Progenitor cell of endocrine pancreas (in vitro differentiated cells): ENCODE measurements at regions not wholly inside any gene's neighbourhood (a gene's known extent, or its start where the extent isn't known, plus 50 kb on each side); places are given as distances from the start of the nearest gene placed in this dataset.
A peak's percentile ranks its signal among the peaks of the same experiment; 100 is the strongest.

Experiments
- DNase-seq: peaks from one replicate; pipeline ENCODE4 v3.0.0; 2021; ENCODE audit warnings: low spot score; ENCODE audit not compliant: unreplicated experiment
- H3K27ac Mint-ChIP-seq: 2 replicates; pipeline ENCODE4 v1.8.0; 2021; ENCODE audit warnings: mild to moderate bottlenecking, moderate library complexity, mixed read lengths
- H3K27me3 Mint-ChIP-seq: 2 replicates; pipeline ENCODE4 v1.8.0; 2021; ENCODE audit warnings: mixed read lengths
- H3K36me3 Mint-ChIP-seq: 2 replicates; pipeline ENCODE4 v1.8.0; 2022; ENCODE audit warnings: mixed read lengths; ENCODE audit not compliant: insufficient read depth
- H3K4me1 Mint-ChIP-seq: 2 replicates; pipeline ENCODE4 v1.8.0; 2021; ENCODE audit warnings: low read depth, mixed read lengths
- H3K4me3 Mint-ChIP-seq: 2 replicates; pipeline ENCODE4 v1.8.0; 2021; ENCODE audit warnings: low read depth, mild to moderate bottlenecking, moderate library complexity, mixed read lengths
- H3K9me3 Mint-ChIP-seq: 2 replicates; pipeline ENCODE4 v1.8.0; 2021; ENCODE audit warnings: low read depth, mixed read lengths
- TF ChIP-seq, protein P1 (sequence below): fragments of 200-600 bp; sonication (generic); IDR thresholded peaks from one replicate; pipeline ENCODE4 v1.5.0; 2021; ENCODE audit warnings: antibody characterized with exemption, mild to moderate bottlenecking; ENCODE audit not compliant: unreplicated experiment

DNA sequence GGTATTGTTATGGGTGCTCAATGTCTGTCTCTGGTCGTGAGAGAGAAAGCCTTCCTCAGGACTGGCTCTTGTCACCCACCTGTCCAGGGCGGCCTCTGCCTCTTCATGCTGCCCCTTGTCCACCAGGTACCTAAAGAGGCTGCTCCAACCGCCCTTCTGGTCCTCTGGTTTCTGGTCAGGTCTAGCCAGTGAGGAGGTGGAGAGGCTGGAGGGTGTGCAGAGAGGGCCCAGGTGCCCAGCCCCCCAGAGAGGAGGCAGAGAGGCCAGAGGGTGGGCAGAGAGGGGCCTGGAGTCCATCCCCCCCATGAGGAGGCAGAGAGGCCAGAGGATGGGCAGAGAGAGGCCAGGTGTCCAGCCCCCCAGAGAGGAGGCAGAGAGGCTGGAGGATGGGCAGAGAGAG, 329.8 kb upstream of the IRX4 start:
- H3K27me3 Mint-ChIP-seq: peaks cover 56% of the 10 kb centered on the region
- no peak overlapping the region for H3K27ac Mint-ChIP-seq

DNA sequence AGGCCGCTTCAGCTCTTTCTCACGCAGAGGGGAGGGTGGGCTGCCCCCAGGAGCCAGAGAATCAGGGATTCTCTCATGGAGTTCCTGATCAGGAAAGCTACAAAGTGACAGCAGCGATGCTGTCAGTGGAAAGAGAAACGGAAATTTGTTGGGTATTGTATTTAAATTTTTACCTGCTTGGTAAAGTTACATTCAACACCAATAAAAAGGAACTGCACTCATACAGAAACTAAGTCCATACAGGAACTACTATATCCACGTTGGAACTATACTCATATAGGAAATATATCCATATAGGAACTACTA, 325.5 kb upstream of the IRX4 start:
- H3K36me3 Mint-ChIP-seq: no peaks in the 10 kb centered on the region
- TF ChIP-seq, protein P1, sequence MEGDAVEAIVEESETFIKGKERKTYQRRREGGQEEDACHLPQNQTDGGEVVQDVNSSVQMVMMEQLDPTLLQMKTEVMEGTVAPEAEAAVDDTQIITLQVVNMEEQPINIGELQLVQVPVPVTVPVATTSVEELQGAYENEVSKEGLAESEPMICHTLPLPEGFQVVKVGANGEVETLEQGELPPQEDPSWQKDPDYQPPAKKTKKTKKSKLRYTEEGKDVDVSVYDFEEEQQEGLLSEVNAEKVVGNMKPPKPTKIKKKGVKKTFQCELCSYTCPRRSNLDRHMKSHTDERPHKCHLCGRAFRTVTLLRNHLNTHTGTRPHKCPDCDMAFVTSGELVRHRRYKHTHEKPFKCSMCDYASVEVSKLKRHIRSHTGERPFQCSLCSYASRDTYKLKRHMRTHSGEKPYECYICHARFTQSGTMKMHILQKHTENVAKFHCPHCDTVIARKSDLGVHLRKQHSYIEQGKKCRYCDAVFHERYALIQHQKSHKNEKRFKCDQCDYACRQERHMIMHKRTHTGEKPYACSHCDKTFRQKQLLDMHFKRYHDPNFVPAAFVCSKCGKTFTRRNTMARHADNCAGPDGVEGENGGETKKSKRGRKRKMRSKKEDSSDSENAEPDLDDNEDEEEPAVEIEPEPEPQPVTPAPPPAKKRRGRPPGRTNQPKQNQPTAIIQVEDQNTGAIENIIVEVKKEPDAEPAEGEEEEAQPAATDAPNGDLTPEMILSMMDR: no peak
- H3K9me3 Mint-ChIP-seq: no peaks in the 10 kb centered on the region
- peaks cover 1% of the 10 kb centered on the region for H3K4me1 Mint-ChIP-seq
- no peak overlapping the region for H3K27ac Mint-ChIP-seq
- no peak for DNase-seq
- H3K4me3 Mint-ChIP-seq: no peak overlapping the region
- H3K27me3 Mint-ChIP-seq: peaks cover 53% of the 10 kb centered on the region

More for the DNA sequence above, 329.8 kb upstream of the IRX4 start:
- Mint-ChIP-seq H3K9me3 (no peaks in the 10 kb centered on the region), H3K36me3 (no peaks in the 10 kb centered on the region), H3K4me3 (no peak overlapping the region), H3K4me1 (no peaks in the 10 kb centered on the region)
- DNase-seq: no peak
- TF ChIP-seq, protein P1: no peak

DNA sequence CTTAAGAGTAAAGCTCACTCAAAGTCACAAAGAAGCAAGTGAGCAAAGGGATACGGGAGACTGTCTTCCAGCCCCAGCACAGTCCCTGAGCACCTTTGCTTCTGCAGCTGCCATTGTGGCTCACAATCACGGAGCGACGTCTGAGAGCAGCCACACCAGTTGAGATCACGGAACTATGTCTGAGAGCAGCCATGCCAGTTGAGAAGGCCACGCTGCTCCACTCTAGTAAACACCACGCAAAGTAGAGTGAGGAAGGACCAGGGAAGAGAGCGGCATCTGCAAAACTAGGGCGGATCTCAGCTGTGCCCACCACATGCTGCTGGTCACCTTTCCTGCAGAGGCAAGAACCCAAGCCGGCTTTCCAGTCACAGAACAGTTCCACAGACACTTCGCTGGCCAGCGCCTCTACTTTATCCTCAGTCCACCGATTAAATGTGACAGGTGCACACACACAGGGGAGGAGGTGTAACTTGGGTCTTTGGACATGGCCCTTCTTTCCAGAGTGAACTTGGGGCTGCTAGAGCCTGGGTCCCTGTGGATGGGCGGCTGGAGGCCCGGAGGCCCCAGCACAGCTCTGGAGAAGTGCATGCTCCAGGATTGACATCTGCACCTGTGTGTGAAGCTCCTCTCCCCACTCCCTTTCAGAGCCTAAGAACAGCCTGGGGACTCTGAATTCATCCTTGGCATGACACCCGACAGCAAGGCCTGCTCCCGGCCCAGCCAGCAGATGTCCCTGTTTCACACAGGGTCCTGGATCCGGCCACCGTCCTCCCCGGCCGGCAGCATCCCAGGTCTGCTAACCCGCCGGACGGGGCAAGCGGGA, 324.9 kb upstream of the IRX4 start:
- H3K9me3 Mint-ChIP-seq: no peaks in the 10 kb centered on the region
- H3K27me3 Mint-ChIP-seq: peaks cover 56% of the 10 kb centered on the region
- H3K27ac Mint-ChIP-seq: no peak overlapping the region
- TF ChIP-seq, protein P1: peak; percentile 66
- peak; percentile 44 for DNase-seq
- no peak overlapping the region for H3K4me3 Mint-ChIP-seq
- no peaks in the 10 kb centered on the region for H3K36me3 Mint-ChIP-seq
- H3K4me1 Mint-ChIP-seq: peaks cover 1% of the 10 kb centered on the region

DNA sequence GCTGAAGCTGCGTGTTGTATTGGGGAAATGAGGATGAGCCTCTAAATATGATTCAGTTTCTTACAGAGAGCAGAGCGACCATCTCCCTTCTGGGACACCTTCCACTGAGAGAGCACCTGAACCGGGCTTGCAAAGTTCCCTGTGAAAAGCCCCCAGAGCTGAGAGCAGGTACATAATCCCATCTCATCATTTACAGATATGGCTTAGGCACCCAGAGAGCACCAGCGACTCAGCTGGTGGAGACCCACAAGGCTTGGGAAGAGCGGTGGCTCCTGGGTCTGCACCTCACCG, 324.3 kb upstream of the IRX4 start:
- Mint-ChIP-seq H3K27ac (peak overlapping the region; percentile 73), H3K27me3 (peaks cover 52% of the 10 kb centered on the region), H3K9me3 (no peaks in the 10 kb centered on the region), H3K4me3 (no peak overlapping the region), H3K4me1 (peaks cover 1% of the 10 kb centered on the region), H3K36me3 (no peaks in the 10 kb centered on the region)
- TF ChIP-seq, protein P1: no peak
- no peak for DNase-seq

DNA sequence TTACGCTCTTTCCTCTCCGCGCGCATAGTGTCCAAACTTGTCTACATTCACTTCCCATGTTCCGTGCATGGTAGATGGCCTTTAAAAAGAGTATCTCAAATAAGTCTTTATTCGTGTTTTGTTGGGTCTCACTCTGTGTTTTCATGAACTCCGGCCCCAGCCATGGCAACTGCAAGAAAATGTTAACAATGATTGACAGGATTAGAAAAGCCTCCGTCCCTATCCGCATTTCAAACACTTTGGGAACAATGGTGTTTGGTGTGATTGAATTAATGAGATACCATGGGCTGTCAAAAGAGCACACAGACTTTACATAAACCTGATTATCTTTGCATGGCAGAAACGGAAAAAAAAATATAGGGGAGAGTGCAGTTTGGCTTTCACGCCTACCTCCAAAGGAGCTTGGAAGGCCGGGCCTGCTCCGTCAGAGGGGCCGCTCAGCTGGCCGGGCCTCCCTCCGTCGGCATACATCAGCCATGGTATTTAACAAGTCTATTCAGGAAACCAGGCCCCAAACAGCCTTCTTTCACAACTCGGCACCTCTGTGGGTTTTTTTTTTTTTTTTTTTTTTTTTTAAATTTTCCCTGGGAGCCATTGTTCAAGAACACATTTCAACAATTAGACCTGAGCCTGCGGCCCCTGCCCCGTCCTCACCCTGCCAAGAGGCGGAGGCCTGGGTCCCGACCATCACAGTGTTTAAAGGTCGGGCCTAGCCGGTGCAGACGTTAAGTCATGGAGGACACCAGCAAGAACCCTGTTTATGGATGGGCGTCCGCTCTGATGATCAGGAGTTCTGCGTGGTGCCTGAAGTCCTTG, 323.8 kb upstream of the IRX4 start:
- Mint-ChIP-seq H3K4me1 (peaks cover 1% of the 10 kb centered on the region), H3K36me3 (no peaks in the 10 kb centered on the region), H3K4me3 (no peak overlapping the region), H3K27ac (peak overlapping the region; percentile 73), H3K27me3 (peaks cover 54% of the 10 kb centered on the region), H3K9me3 (no peaks in the 10 kb centered on the region)
- TF ChIP-seq, protein P1: no peak
- DNase-seq: no peak
